DOHH2 (cell line): ENCODE measurements at regions not wholly inside any gene's neighbourhood (a gene's known extent, or its start where the extent isn't known, plus 50 kb on each side); places are given as distances from the start of the nearest gene placed in this dataset.

Experiments
- H3F3A ChIP-seq: fragments of 200-600 bp; sonication (generic), shearing (Covaris generic); 2 replicates; pipeline ENCODE4 v1.6.0; 2016; ENCODE audit warnings: antibody characterized with exemption, mild to moderate bottlenecking; ENCODE audit not compliant: control insufficient read depth, insufficient read depth
- H3K27ac ChIP-seq: fragments of 200-600 bp; sonication (generic); 2 replicates; pipeline ENCODE4 v1.5.1; 2014; ENCODE audit warnings: low read depth, mild to moderate bottlenecking, low read length, moderate library complexity
- H3K27me3 ChIP-seq: fragments of 200-600 bp; sonication (generic); 2 replicates; pipeline ENCODE4 v1.6.1; 2014; ENCODE audit warnings: mild to moderate bottlenecking, low read length, mixed read lengths; ENCODE audit not compliant: control insufficient read depth
- H3K36me3 ChIP-seq: fragments of 200-600 bp; sonication (generic); 2 replicates; pipeline ENCODE4 v1.6.1; 2014; ENCODE audit warnings: mild to moderate bottlenecking, low read length, moderate library complexity, mixed read lengths; ENCODE audit not compliant: control insufficient read depth
- H3K4me1 ChIP-seq: fragments of 200-600 bp; sonication (generic); 2 replicates; pipeline ENCODE4 v1.6.1; 2014; ENCODE audit warnings: mild to moderate bottlenecking, low read length, mixed read lengths; ENCODE audit not compliant: control insufficient read depth
- H3K4me2 ChIP-seq: fragments of 200-600 bp; sonication (generic); 2 replicates; pipeline ENCODE4 v1.6.0; 2014; ENCODE audit warnings: mild to moderate bottlenecking, low read length, moderate library complexity
- H3K4me3 ChIP-seq: fragments of 200-600 bp; sonication (generic); 2 replicates; pipeline ENCODE4 v1.5.1; 2014; ENCODE audit warnings: mild to moderate bottlenecking, low read length, mixed read lengths
- H3K79me2 ChIP-seq: fragments of 200-600 bp; sonication (generic); 2 replicates; pipeline ENCODE4 v1.6.1; 2014; ENCODE audit warnings: mild to moderate bottlenecking, low read length, mixed read lengths; ENCODE audit not compliant: control insufficient read depth
- H3K9me2 ChIP-seq: fragments of 200-600 bp; sonication (generic); replicated peaks from 2 replicates; pipeline ENCODE4 v1.6.1; 2014; ENCODE audit warnings: mild to moderate bottlenecking, low read length, mixed read lengths; ENCODE audit not compliant: control insufficient read depth
- H3K9me3 ChIP-seq: fragments of 200-600 bp; sonication (generic); 2 replicates; pipeline ENCODE4 v1.6.1; 2014; ENCODE audit warnings: antibody characterized with exemption, low read length, mixed read lengths; ENCODE audit not compliant: control insufficient read depth, insufficient read depth
- H4K20me1 ChIP-seq: fragments of 200-600 bp; sonication (generic); 2 replicates; pipeline ENCODE4 v1.6.0; 2014; ENCODE audit warnings: low read depth, mild to moderate bottlenecking, antibody characterized with exemption, low read length, moderate library complexity; ENCODE audit not compliant: control insufficient read depth, insufficient read depth
- CTCF ChIP-seq: fragments of 200-600 bp; sonication (generic); IDR thresholded peaks from one replicate; pipeline ENCODE4 v1.5.1; 2014; ENCODE audit warnings: antibody characterized with exemption, mild to moderate bottlenecking, low read depth, low read length; ENCODE audit not compliant: poor library complexity, severe bottlenecking
- EZH2phosphoT487 ChIP-seq: fragments of 200-600 bp; sonication (generic); IDR thresholded peaks from 2 replicates; pipeline ENCODE4 v1.6.1; 2017; ENCODE audit warnings: borderline replicate concordance, mild to moderate bottlenecking, antibody characterized with exemption, low read length, moderate library complexity, mixed read lengths

DNA sequence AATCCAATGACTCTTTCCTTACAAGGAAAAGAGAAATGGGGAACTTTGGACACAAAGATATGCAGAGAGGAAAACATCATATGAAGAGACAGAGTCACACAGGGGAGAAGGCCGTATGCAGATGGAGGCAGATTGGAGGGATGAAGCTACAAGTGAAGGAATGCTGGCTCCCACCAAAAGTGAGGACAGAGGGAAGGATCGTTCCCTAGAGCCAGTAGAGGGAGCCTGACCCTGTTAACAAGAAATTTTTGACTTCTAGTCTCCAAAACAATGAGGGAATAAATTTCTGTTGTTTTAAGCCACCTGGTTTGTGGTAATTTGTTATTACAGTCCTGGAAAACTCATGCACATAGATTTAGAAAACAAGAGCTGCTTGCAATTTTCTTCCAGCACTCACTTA lies 169.3 kb downstream of the PMAIP1 start:
- Histone ChIP-seq H3K4me1 (no peaks in the 10 kb centered on the region), H3K9me2 (no peaks in the 10 kb centered on the region), H3F3A (no peaks in the 10 kb centered on the region), H3K9me3 (no peaks in the 10 kb centered on the region), H3K4me2 (no peak overlapping the region), H4K20me1 (no peaks in the 10 kb centered on the region), H3K36me3 (no peaks in the 10 kb centered on the region), H3K4me3 (no peak overlapping the region), H3K27me3 (no peaks in the 10 kb centered on the region; the same call in 1 of the 2 replicates), H3K27ac (no peak overlapping the region), H3K79me2 (no peaks in the 10 kb centered on the region)
- TF ChIP-seq EZH2phosphoT487 = no peak
- TF ChIP-seq CTCF = peak; percentile 25

- Histone ChIP-seq H3K4me3 (no peak overlapping the region), H3K27me3 (no peaks in the 10 kb centered on the region; the same call in 1 of the 2 replicates), H3K4me1 (no peaks in the 10 kb centered on the region), H3K4me2 (no peak overlapping the region), H3K9me3 (no peaks in the 10 kb centered on the region), H3K9me2 (no peaks in the 10 kb centered on the region), H3K79me2 (no peaks in the 10 kb centered on the region), H3K27ac (no peak overlapping the region), H4K20me1 (no peaks in the 10 kb centered on the region), H3F3A (no peaks in the 10 kb centered on the region), H3K36me3 (no peaks in the 10 kb centered on the region)
- no peak for TF ChIP-seq CTCF
- no peak for TF ChIP-seq EZH2phosphoT487
Measured at GRCh38 chr18:60067426-60068210, 167.8 kb downstream of the PMAIP1 start.

DNA sequence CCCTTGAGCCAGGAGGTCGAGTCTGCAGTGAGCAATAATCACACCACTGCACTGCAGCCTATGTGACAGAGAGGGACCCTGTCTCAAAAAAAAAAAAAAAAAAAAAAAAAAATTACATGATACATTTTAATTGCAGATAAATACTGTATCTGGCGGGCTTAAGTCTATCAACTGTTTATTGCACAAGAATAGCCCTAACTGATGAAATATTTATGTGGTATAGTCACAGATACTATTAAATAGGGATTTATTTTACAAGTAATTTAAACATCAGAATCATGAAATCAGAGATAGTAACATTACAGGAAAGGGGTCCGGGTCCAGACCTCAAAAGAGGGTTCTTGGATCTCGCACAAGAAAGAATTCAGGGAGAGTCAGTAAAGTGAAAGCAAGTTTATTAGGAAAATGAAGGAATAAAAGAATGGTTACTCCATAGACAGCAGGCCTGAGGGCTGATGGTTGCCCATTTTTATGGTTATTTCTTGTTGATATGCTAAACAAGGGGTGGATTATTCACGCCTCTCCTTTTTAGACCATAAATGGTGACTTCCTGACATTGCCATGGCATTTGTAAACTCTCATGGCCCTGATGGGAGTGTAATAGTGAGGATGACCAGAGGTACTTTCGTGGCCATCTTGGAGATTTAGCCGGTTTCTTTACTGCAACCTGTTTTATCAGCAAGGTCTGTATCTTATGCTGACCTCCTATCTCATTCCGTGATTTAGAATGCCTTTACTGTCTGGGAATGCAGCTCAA lies 166.6 kb downstream of the PMAIP1 start:
- no peak overlapping the region for H3K27ac ChIP-seq
- no peak overlapping the region for H3K4me3 ChIP-seq
- no peaks in the 10 kb centered on the region for H3K9me2 ChIP-seq
- no peaks in the 10 kb centered on the region for H3K4me1 ChIP-seq
- H3F3A ChIP-seq = no peaks in the 10 kb centered on the region
- H3K27me3 ChIP-seq = no peaks in the 10 kb centered on the region; the same call in 1 of the 2 replicates
- no peaks in the 10 kb centered on the region for H3K36me3 ChIP-seq
- H3K4me2 ChIP-seq = no peak overlapping the region
- TF ChIP-seq CTCF = no peak
- no peak for TF ChIP-seq EZH2phosphoT487
- H3K79me2 ChIP-seq = no peaks in the 10 kb centered on the region
- H3K9me3 ChIP-seq = no peaks in the 10 kb centered on the region
- H4K20me1 ChIP-seq = no peaks in the 10 kb centered on the region
